ENCODE measurements at regions not wholly inside any gene's neighbourhood (a gene's known extent, or its start where the extent isn't known, plus 50 kb on each side); places are given as distances from the start of the nearest gene placed in this dataset.

- no peak overlapping the region for H3K27ac ChIP-seq (ENCODE audit: low read length)
- no peaks in the 10 kb centered on the region for H3K9me3 ChIP-seq (ENCODE audit: insufficient read depth, low read length)
- H4K20me1 ChIP-seq (ENCODE audit: insufficient read depth, low read length) = no peaks in the 10 kb centered on the region
- H3K4me1 ChIP-seq (ENCODE audit: low read length) = no peaks in the 10 kb centered on the region
- H3K9ac ChIP-seq (ENCODE audit: low read length) = no peak overlapping the region
- H3K4me3 ChIP-seq (ENCODE audit: low read length) = no peak overlapping the region
- H3K79me2 ChIP-seq (ENCODE audit: low read length) = no peaks in the 10 kb centered on the region
- H3K4me2 ChIP-seq (ENCODE audit: low read length) = no peak overlapping the region
- TF ChIP-seq CTCF (IDR thresholded peaks at IDR 0.05; ENCODE audit: low read depth, low read length) = no peak
- TF ChIP-seq EZH2phosphoT487 (IDR thresholded peaks at IDR 0.05; ENCODE audit: low read depth) = no peak
- no peak overlapping the region for H2AFZ ChIP-seq (ENCODE audit: low read depth, low read length)
- no peaks in the 10 kb centered on the region for H3K27me3 ChIP-seq (ENCODE audit: low read depth, low read length)
- no peaks in the 10 kb centered on the region for H3K36me3 ChIP-seq (replicated peaks; ENCODE audit: low read depth, low read length)
These were observed 64.4 kb downstream of the NSMCE3 start for GRCh38 chr15:29205186-29205585.

- TF ChIP-seq EZH2phosphoT487 (IDR thresholded peaks at IDR 0.05; ENCODE audit: low read depth) = no peak
- TF ChIP-seq CTCF (IDR thresholded peaks at IDR 0.05; ENCODE audit: low read depth, low read length) = no peak
- H3K9me3 ChIP-seq (ENCODE audit: insufficient read depth, low read length) = no peaks in the 10 kb centered on the region
- H3K27me3 ChIP-seq (ENCODE audit: low read depth, low read length) = no peaks in the 10 kb centered on the region
These were observed 65.3 kb downstream of the NSMCE3 start for GRCh38 chr15:29204369-29204755.

GRCh38 chr15:29203718-29204368 lies 65.8 kb downstream of the NSMCE3 start:
- Histone ChIP-seq H3K4me3 (ENCODE audit: low read length) (no peak overlapping the region), H3K27me3 (ENCODE audit: low read depth, low read length) (no peaks in the 10 kb centered on the region), H3K27ac (ENCODE audit: low read length) (no peak overlapping the region), H3K4me2 (ENCODE audit: low read length) (no peak overlapping the region), H3K79me2 (ENCODE audit: low read length) (no peaks in the 10 kb centered on the region), H2AFZ (ENCODE audit: low read depth, low read length) (no peak overlapping the region), H4K20me1 (ENCODE audit: insufficient read depth, low read length) (no peaks in the 10 kb centered on the region), H3K36me3 (replicated peaks; ENCODE audit: low read depth, low read length) (no peaks in the 10 kb centered on the region), H3K9ac (ENCODE audit: low read length) (no peak overlapping the region), H3K4me1 (ENCODE audit: low read length) (no peaks in the 10 kb centered on the region), H3K9me3 (ENCODE audit: insufficient read depth, low read length) (no peaks in the 10 kb centered on the region)
- TF ChIP-seq EZH2phosphoT487 (IDR thresholded peaks at IDR 0.05; ENCODE audit: low read depth) = no peak
- no peak for TF ChIP-seq CTCF (IDR thresholded peaks at IDR 0.05; ENCODE audit: low read depth, low read length)

More at GRCh38 chr15:29204369-29204755, 65.3 kb downstream of the NSMCE3 start:
- no peaks in the 10 kb centered on the region for H3K36me3 ChIP-seq (replicated peaks; ENCODE audit: low read depth, low read length)
- H3K9ac ChIP-seq (ENCODE audit: low read length) = no peak overlapping the region
- H3K4me2 ChIP-seq (ENCODE audit: low read length) = no peak overlapping the region
- H3K79me2 ChIP-seq (ENCODE audit: low read length) = no peaks in the 10 kb centered on the region
- no peak overlapping the region for H3K27ac ChIP-seq (ENCODE audit: low read length)
- no peaks in the 10 kb centered on the region for H3K4me1 ChIP-seq (ENCODE audit: low read length)
- H4K20me1 ChIP-seq (ENCODE audit: insufficient read depth, low read length) = no peaks in the 10 kb centered on the region
- no peak overlapping the region for H2AFZ ChIP-seq (ENCODE audit: low read depth, low read length)
- no peak overlapping the region for H3K4me3 ChIP-seq (ENCODE audit: low read length)

GRCh38 chr15:29196722-29197121 lies 72.9 kb downstream of the NSMCE3 start:
- no peaks in the 10 kb centered on the region for H3K79me2 ChIP-seq (ENCODE audit: low read length)
- no peak overlapping the region for H3K9ac ChIP-seq (ENCODE audit: low read length)
- H3K4me1 ChIP-seq (ENCODE audit: low read length) = no peaks in the 10 kb centered on the region
- TF ChIP-seq EZH2phosphoT487 (IDR thresholded peaks at IDR 0.05; ENCODE audit: low read depth) = no peak
- no peak for TF ChIP-seq CTCF (IDR thresholded peaks at IDR 0.05; ENCODE audit: low read depth, low read length)
- no peaks in the 10 kb centered on the region for H3K36me3 ChIP-seq (replicated peaks; ENCODE audit: low read depth, low read length)
- no peak overlapping the region for H3K27ac ChIP-seq (ENCODE audit: low read length)
- H4K20me1 ChIP-seq (ENCODE audit: insufficient read depth, low read length) = no peaks in the 10 kb centered on the region
- no peak overlapping the region for H2AFZ ChIP-seq (ENCODE audit: low read depth, low read length)
- no peaks in the 10 kb centered on the region for H3K9me3 ChIP-seq (ENCODE audit: insufficient read depth, low read length)
- peaks cover 13% of the 10 kb centered on the region; the same call in 1 of the 2 replicates for H3K27me3 ChIP-seq (ENCODE audit: low read depth, low read length)
- no peak overlapping the region for H3K4me2 ChIP-seq (ENCODE audit: low read length)
- no peak overlapping the region for H3K4me3 ChIP-seq (ENCODE audit: low read length)
